HG03565 (cell line): ENCODE measurements at regions not wholly inside any gene's neighbourhood (a gene's known extent, or its start where the extent isn't known, plus 50 kb on each side); places are given as distances from the start of the nearest gene placed in this dataset.

Experiments
- ATAC-seq: cut with Tn5 transposase; IDR thresholded peaks from one replicate; pipeline ENCODE4 v1.9.1; 2021; ENCODE audit warnings: mild to moderate bottlenecking, moderate library complexity; ENCODE audit not compliant: unreplicated experiment

- no peak for ATAC-seq
These were observed 171.5 kb upstream of the SIX2 start for GRCh38 chr2:45180779-45181178.

GRCh38 chr2:45180033-45180746, 170.9 kb upstream of the SIX2 start:
- ATAC-seq = no peak

- no peak for ATAC-seq
These were observed 169.6 kb upstream of the SIX2 start for GRCh38 chr2:45178854-45179253.

- no peak for ATAC-seq
These were observed 169.1 kb upstream of the SIX2 start for GRCh38 chr2:45178359-45178758.

GRCh38 chr2:45177870-45178269, 168.6 kb upstream of the SIX2 start:
- ATAC-seq = no peak

GRCh38 chr2:45176390-45176789, 167.1 kb upstream of the SIX2 start:
- no peak for ATAC-seq

GRCh38 chr2:45173513-45173912, 164.3 kb upstream of the SIX2 start:
- ATAC-seq = peak; percentile 53

GRCh38 chr2:45172760-45173392, 163.6 kb upstream of the SIX2 start:
- ATAC-seq = no peak

- ATAC-seq = no peak
These were observed 162.9 kb upstream of the SIX2 start for GRCh38 chr2:45172142-45172541.

GRCh38 chr2:45171136-45171501, 161.9 kb upstream of the SIX2 start:
- ATAC-seq = no peak

- ATAC-seq = no peak
These were observed 161.2 kb upstream of the SIX2 start for GRCh38 chr2:45170191-45171135.

- no peak for ATAC-seq
These were observed 160.3 kb upstream of the SIX2 start for GRCh38 chr2:45169339-45170190.

GRCh38 chr2:45168711-45169338, 159.6 kb upstream of the SIX2 start:
- no peak for ATAC-seq

GRCh38 chr2:45167920-45168629, 158.8 kb upstream of the SIX2 start:
- no peak for ATAC-seq

GRCh38 chr2:45166229-45166890, 157.1 kb upstream of the SIX2 start:
- ATAC-seq = no peak

- no peak for ATAC-seq
These were observed 153.5 kb upstream of the SIX2 start for GRCh38 chr2:45162711-45163110.

- no peak for ATAC-seq
These were observed 147.4 kb upstream of the SIX2 start for GRCh38 chr2:45156605-45157004.

GRCh38 chr2:45154606-45155155, 145.4 kb upstream of the SIX2 start:
- no peak for ATAC-seq

GRCh38 chr2:45154144-45154543, 144.9 kb upstream of the SIX2 start:
- ATAC-seq = no peak
